Hematopoietic multipotent progenitor cell (in vitro differentiated cells): ENCODE measurements at regions not wholly inside any gene's neighbourhood (a gene's known extent, or its start where the extent isn't known, plus 50 kb on each side); places are given as distances from the start of the nearest gene placed in this dataset.

Experiments used
- DNase-seq, 3 donors: peaks; one replicate each; pipeline ENCODE4 v3.0.0-alpha.2; 2011 to 2015; ENCODE audit warnings: low read depth in 2 of 3, low spot score in 2 of 3

DNA sequence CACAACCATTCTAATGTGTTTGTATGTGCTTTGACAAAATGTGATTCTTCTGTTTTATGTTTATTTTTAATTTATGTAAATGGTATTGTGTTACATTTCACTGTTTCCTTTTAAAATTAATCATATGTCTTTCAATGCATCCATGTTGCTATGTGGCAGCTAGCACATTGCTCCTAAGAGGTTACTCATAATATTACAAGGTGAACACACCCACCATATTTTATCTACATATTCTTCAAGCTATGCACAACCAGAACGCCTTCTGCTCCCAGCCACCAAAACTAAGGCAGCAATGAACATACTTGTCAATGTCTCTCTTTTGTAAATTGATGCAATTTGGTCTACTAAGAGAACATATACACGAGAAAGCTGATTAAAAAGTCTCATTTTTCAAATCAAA is 160.6 kb upstream of the OSR1 start:
- DNase-seq = no peak

DNA sequence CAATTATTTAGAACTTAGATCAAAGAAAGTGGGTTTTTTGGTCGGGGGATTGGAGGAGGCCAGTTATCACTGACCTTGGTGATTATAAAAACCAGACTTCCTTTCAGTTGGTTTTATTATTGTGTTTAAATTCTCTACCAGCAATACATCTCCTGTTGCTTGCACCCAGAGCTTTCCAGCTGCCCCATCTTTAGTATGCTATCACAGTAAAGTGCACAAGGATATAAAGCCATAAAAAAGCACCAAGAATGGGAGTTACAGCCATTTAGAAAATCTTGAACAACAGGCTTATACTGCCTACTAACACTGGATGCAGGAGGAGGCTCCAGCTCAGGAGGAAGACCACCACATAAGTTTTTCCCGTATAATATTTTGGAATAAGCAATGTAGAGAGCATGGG is 148.7 kb upstream of the OSR1 start:
- DNase-seq = no peak

DNA sequence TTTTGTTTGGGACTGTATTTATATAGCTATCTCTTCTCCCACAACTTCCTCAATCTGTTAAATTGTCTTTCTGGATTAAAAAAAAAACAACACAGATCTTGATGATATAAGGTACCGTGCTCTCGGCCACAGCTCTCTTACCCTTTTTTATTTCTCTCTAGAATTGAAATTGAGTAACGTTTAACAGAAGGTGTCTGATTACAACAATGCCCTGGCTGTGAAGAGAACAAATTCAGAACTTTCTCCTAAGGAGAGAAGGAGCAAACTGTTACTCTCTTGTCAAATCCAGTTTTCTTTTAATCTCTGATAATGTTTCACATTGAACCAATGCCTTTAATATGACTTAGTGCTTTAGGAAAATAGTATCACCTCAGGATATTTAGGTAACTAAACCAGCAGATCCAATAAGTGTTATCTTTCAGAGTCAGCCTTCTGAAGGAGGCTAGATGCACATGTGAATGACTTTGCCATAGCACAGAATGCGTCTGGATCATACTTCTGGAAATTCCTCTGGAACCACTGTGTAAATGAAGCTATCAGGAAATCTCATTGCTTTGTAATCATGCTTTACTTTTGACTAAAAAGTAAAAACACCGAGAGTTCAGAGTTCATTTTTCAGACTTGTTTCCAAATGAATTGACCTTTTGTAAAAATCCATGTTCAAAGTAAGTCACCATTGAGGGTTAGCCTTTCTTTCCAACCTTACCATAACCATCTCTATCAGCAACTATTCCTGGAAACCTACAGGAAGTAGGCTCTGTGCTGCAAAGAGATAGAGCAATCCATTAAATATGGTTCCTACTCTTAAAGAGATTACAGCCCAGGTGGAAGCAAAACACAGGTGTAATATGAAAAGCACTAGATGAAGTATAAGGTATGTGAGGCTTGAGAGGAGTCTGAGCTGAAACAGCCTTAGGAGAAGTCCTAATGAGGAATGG is 147.0 kb upstream of the OSR1 start:
- no peak for DNase-seq

DNA sequence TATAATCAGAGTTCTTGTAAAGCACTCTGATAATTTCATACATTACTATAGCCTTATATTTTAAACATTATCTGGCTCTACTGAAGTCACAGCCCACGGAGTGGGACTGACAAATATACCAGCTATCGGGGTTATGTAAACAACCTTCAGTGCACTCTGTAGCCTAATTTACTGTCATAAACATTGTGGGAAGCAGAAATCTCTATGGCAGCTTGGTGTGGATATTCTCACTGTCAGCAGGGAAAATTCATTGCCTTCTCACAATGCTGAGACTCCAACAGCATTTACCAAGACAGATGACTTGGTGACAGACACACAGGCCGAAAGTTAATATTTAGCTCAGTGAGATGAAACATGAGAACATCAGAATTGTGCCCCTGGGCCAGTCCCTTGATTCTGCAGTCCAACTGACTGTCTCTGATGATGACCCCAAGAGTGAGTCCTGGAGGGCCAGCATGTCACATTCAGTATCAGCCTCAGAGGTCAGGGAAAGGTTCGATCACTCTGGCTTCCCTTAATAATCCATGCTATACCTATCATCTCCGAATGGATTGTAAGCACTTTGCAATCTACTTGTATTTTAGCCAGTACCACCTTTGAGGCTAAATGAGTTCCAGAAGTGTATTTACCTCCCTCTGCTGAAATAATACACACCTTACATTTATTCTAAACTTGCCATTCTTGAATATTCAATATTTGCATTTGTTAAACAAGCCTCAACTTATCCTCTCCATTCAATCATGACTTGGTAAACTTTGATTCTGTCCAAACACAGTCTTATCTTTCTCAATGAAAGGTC is 146.2 kb upstream of the OSR1 start:
- no peak for DNase-seq

DNA sequence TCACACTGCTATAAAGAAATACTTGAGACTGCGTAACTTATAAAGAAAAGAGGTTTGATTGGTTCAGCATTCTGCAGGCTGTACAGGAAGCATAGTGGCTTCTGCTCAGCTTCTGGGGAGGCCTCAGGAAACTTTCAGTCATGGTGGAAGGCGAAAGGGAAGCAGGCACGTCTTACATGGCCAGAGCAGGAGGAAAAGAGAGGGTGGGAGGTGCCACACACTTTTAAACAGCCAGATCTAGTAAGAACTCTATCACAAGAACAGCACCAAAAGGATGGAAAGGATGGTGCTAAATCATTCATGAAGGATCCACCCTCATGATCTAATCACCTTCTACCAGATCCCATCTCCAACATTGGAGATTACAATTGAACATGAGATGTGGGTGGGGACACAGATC is 145.5 kb upstream of the OSR1 start:
- DNase-seq = no peak

DNA sequence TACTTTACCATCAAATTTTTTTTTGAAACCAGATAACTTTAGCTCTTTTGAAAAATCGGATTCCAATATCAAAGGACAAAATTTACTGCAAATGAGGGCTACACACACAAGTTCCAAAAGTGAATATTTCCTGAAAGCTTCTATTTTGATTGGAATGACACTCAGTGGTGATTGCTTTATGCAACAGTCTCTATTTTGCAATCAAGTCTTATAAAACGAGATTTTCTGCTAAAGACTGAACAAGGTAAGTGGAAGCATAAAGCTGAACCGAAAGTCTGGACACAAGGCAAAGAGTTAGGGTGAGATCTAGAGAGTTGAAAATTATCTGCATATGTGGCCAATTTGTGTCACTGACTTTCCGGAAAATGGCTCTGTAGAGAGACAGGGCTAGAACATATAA is 145.0 kb upstream of the OSR1 start:
- DNase-seq = no peak

DNA sequence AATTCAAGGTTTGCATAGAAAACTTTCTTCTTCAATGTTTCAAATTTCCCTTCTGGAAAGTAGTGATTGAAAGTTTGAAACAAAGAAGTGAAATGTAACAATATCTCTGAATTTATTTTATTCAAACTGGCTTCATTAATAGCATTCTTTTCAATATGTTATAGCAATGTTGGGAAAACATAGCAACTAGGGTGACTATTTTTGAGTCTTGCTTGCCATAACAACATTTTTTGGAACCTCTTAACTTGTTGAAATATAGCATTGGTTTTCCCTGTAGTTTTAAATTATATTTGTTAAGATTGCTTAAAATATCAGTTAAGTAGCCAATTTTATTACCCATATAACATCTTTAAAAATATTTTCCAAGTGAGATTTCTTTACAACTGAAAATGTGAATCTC is 141.7 kb upstream of the OSR1 start:
- DNase-seq = no peak

DNA sequence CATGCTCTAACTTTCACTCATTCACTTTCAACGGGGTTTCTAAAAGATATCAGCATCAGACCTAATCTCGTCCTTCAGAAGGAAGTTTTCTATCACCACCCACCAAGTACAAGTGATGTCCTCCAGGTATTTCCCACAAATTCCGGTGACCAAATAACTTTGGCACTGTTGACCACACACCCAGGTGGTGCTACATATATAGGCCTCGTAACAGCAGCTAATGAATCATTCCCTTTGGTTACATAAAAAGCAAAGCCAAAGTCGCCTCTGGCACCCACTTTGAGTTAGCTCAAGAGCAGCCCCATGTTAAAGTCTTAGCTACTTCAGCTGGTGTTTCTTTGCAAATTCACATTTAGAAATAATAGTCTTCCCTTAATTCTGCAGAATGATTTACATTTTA is 138.2 kb upstream of the OSR1 start:
- no peak for DNase-seq

DNA sequence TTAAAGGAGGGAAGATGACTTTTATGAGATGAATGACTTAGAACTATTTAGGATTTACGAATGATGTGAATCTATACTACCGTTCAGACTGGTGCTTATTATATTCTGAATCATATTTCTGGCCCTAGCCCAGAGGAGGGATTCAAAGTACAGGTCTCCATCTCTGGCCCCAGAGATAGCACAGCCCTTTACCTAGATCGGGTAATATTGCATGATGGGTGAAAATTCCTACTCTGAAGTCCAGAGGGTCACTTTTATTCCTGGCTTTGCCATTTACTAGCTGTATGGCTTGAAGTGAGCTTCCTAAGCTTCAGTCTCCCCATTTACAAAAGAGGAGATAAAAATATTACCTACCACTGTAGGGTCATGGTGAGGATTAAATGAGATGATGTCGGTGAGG is 135.8 kb upstream of the OSR1 start:
- no peak for DNase-seq

DNA sequence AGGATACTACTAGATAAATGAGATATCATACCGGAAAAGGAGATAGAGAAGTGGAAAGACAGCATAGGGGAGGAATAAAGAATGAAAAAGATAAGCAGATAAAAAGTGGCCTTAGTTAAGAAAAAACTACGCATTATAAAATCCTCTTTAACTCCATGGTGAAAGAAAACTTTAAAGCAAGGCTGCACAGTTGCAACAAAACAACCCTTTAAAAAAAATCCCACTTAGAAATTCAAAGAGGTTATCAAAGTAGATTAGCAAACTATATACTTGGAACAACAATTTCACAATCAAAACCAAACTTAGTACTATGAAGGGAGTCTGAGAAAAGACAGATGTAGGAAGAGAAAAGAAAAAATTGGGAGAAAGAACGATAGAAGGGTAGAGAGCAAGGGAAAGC is 133.4 kb upstream of the OSR1 start:
- no peak for DNase-seq

DNA sequence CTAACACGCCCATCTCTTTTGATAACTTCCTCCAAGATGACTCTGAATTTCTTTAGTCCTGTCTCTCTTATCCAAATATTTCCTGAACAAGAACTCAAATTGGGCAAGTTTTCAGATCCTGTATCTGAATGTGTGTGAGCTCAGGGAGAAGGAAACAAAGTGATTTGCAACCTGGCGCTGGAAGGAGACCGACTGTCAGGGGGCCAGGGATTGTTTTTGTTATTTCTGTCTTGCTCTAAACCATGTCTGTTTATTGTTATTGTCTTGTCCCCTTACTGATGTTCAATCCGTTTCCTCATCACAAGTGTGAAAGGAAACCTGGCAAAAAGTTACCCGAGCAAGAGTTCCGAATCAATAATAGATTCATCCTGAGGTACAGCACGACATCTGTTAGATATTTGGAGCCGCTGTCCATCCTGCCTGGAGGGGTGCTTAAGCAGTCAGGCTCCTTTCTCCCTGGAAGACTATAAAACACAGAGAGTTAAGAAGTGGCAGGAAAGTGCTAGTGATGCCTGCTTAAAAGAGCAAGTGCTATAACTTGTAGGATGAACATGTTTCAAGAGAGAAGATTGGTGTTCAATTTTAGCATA is 132.5 kb upstream of the OSR1 start:
- no peak for DNase-seq

DNA sequence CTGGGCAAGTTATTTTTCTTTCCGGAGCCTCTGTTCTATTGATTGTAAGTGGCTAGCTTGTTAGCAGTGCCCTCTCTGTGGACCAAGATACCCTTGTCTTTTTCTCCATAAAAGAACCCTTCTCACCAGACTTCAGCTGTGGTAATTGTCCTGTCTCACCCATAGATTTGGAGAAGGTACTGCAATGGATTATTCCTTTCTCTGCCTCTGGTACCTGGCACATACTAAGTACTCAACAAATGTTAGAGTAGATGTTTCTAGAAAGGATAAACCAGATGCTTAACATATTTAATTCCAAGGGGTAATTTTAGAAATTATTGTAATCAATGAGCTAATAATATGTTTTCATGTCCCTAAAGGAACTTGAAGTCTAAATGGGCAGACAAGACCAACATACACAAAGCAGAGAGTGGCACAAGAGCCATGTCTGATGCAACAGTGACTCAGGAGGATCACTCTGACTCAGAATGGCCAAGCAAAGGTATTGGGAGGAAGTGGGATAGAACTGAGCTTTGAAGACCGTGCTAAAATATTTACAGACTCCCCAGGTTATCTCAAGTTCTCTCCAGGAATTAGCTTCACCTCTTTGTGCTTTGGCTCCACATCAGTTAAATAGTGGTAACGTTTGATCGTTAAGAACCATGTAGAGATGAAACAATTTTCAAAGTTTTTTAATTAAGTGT is 129.7 kb upstream of the OSR1 start:
- no peak for DNase-seq

DNA sequence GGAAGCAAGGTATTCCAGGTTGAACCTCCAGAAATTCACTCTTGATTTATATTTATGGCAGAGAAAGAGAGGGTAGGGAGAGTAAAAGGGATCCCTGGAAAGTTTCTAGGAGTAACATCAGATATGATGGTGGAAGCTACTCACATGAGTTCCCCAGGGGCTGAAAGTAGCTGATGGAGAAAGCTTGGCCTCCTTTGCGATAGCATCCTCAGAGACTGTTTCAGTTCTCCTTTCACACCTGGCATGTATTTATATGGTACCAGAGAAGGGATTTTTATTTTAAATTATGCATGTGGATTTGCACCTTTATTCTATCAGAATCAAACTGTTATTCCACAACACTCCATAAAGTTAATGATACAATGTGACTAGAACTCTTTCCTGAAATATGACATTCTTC is 126.3 kb upstream of the OSR1 start:
- no peak for DNase-seq

DNA sequence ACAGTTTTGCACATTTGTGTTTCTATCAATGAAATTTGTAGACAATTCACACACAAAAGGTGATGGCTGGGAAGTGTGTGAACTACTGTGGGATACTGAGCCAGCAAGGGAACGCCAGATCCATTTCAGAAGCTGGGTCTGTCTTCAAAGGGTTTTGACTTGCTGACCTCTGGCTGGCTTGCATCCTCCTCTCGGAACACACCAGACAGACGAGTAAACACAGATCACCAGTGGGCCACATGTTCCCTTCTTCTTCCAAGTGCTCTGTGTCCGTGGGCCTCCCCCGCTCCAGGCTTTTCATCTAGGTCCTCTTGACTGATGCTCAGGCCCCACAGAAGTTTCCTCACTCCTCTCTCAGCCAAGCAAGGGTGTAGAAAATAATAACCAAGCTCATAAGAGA is 122.2 kb upstream of the OSR1 start:
- DNase-seq = no peak

DNA sequence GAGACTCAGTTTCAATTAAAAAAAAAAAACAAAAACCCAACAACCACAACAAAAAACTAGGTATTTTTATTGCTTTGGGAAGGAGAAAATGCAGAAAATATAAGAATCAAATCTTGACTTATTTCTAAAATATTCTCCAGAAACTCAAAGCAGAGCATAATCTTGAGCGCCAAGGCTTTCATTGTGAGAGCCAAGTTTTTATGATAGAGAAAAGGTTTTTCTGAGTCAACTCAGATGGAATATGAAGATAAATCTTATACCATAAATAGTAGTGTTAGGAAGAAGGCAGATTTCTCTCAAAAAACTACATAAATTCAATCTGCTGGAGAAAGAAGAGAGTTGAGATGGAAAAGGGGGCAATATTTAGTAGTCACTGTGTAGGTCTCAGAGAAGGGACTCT is 121.2 kb upstream of the OSR1 start:
- DNase-seq = no peak

DNA sequence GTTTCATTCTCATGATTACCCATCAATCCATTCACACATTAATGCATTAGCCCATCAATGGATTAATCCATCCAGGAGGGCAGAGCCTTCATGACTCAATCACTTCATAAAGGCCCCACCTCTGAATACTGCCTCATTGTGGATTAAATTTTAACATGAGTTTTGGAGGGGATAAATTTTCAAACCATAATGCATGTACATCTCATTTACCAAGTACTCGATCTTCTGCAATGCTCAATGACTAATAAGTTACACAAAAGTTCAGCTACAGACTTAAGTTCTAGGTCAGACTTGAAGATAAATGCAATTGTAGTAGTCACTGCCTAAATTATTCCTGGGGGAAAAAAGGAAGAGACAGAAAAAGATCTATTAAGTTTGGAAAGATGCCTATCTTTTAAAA is 120.0 kb upstream of the OSR1 start:
- no peak for DNase-seq

DNA sequence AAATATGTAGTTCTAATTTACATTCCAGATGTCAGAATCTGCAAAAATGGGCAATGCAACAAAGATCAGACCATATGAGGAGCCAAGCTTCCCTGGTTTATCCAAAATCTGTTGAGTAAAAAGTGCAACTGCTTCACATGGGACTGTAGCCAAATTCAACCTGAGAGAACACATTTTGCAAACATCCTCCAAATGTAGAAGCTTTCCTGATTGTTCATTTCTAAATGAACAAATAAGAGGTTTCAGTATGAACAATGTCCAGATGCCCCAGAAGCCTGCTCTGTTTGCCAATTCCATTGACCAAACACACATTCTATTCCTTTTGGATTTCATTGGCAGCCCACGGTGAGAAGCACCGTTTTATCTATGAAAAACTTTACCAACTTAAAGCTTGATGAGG is 117.9 kb upstream of the OSR1 start:
- no peak for DNase-seq

DNA sequence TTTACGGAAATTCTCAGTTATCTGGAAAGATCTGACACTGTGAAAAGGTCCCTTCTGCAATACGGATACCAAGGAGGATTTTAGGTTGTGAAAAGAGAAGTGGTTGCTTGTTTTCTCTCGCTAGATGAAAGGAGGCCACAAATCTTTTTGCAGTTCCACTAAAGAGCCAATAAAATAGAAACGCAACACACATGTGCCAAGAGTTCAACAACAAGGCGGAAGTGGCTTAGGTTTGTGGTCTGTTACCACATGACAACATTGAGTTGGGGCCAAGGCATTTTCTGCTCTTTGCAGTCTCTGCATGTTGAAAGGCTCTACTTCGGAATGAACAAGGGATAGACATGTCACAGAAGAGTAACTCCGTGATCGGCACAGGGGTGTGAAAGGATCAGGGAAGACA is 115.7 kb upstream of the OSR1 start:
- DNase-seq = peak; percentile 21 to 92 (median 80)

DNA sequence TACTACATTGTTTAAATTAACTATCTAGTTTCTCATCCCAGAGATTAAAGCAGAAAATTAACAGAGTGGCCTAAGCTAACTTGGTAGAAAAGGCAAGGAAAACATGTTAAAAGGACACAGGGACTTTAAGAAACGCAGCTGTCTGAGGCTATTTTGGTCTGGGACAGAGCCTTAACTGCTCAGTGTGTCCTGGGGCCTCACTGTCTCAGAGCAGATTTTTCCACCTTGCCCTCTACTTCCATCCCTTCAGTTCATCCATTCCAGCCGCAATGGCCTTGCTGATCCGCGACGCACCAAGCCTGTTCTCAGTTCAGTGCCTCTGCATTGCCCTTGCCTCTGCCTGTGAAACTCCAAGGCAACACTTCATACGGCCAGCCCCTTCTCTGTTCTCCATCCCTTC is 114.9 kb upstream of the OSR1 start:
- no peak for DNase-seq

DNA sequence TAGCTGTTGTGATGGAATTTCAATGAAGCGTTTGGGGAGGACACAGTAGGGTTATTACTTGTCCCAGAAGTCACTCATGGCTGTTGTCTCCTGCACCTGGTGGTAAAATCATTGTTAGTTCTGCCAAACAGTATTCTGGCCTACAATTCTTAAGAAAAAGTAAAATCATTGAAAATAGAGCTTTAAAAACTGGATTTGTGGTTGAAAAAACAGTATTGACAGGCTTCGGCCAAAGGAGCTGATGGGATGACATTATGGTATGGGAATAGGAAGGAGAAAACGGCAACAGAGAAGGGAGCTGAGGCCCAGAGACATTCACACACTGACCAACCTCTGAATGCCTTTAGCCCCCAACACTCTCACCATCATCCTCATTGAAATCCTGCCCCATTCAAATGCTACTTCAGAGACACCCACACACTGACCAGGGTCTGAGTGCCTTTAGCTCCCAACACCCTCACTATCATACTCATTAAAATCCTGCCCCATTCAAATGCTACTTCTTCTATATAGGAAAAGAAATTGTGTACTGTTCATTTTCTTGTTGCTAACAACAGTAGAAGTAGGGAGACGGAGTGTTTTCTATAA is 114.1 kb upstream of the OSR1 start:
- DNase-seq = no peak

DNA sequence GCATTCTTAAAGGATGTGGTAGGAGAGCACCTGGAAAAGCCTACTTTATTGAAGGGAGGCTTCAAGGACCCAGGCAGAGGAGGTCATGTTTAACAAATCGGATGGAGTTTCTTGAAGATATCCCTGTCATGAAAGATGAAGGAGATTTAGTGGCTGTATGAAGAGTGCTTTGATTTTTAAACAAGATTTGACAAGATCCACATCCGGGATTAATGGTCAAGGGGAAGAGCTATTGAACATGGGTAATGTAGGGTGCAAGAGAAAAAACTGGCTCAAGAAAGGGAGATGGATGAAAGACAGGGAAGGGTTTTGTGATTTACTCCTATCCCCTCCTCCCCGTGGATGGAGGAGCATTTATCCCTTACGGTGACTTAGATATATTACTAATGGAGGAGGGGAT is 113.1 kb upstream of the OSR1 start:
- DNase-seq = no peak
